NCI-H2196 (cell line): ENCODE measurements at regions not wholly inside any gene's neighbourhood (a gene's known extent, or its start where the extent isn't known, plus 50 kb on each side); places are given as distances from the start of the nearest gene placed in this dataset.
"Not testable (repeated sequence)": the region's sequence is repeated elsewhere in the genome, so short reads cannot be mapped to it uniquely, and the experiment has no call there.

Source experiments
- DNase-seq: peaks from one replicate; lab custom pipeline; 2025; ENCODE audit not compliant: unreplicated experiment; lab: John Stamatoyannopoulos, UW

DNA sequence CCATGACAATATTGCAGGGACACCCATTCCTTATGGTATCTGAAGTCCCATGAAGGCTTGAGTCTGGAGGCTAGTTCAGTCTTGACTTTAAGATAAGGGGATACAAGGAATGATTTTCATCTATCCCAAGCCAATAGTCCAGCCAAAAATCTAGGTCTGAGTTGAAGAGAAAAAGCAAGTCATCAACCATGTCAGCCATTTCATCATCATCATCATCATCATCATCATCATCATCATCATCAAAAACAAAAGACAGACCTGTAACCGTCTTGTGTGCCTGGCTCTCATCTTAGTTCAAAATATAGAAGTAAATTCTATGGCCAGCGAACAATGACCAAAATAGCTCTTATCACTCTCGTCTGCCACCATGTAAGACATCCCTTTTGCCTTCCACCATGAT is 59.5 kb upstream of the FAM90A26 start:
- DNase-seq, result not testable (repeated sequence)

GRCh38 chr4:9103148-9103524 is 67.1 kb upstream of the FAM90A26 start:
- not testable (repeated sequence) for DNase-seq

GRCh38 chr4:9102471-9103147 is 67.6 kb upstream of the FAM90A26 start:
- peak; percentile 66 for DNase-seq

GRCh38 chr4:9096330-9096729 is 73.9 kb upstream of the FAM90A26 start:
- not testable (repeated sequence) for DNase-seq

DNA sequence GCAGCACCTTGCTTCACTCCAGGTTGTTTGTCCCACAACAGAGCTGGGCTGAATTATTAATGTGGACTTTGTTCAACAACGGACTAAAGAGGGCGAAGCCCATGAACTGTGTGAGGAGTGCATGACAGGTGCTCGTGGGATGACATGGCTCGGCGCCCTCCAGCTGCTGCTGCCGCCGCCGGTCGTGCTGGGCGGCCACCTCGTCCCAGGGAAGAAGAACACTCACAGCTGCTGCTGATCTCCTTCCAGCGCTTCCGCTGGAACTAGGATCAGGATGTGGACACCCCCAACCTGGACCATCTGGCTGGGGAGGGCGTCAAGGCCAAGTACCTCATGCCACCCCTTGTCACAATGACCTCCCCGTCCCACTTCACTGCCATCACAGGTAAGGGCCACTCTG is 91.4 kb upstream of the FAM90A26 start:
- DNase-seq, result not testable (repeated sequence)

DNA sequence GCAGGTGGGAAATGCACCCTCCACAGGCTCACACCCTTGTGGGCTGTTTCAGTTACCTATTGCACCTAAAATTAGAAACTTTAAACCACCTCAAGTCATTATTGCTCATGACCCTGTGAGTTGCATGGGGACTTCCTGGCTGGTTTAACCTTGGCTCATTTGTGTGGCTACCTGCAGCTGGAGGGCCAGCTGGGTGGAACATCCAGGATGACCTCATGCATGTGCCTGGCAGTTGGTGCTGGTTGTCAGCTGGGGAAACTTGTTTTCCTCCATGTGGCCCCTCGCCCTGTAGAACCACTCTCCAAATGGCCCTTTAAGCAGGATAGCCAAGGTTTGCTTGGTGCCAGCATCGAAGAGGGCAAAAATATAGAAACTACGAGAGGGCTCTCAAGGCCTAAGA is 93.2 kb upstream of the FAM90A26 start:
- not testable (repeated sequence) for DNase-seq

- DNase-seq, result not testable (repeated sequence)
Observed at GRCh38 chr4:9076486-9076885, 93.7 kb upstream of the FAM90A26 start.

GRCh38 chr4:9073371-9073770 is 96.8 kb upstream of the FAM90A26 start:
- DNase-seq, result not testable (repeated sequence)

GRCh38 chr4:9072521-9073220 is 97.5 kb upstream of the FAM90A26 start:
- DNase-seq, result not testable (repeated sequence)

DNA sequence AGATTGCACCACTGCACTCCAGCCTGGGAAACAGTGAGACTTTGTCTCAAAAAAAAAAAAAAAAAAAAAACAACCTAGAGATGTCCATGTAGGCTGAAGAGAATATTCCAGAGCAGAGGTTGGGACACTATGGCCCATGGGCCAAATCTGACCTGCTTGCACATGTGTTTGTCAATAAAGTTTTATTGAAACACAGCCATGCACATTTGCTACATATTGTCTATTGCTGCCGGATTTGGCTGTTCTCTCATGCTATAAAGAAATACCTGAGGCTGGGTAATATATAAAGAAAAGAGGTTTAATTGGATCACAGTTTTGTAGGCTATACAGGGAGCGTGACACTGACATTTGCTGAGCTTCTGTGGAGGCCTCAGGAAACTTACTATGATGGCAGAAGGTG is 102.3 kb upstream of the FAM90A26 start:
- not testable (repeated sequence) for DNase-seq

- DNase-seq, result not testable (repeated sequence)
Observed at GRCh38 chr4:9063612-9064011, 106.6 kb upstream of the FAM90A26 start.

DNA sequence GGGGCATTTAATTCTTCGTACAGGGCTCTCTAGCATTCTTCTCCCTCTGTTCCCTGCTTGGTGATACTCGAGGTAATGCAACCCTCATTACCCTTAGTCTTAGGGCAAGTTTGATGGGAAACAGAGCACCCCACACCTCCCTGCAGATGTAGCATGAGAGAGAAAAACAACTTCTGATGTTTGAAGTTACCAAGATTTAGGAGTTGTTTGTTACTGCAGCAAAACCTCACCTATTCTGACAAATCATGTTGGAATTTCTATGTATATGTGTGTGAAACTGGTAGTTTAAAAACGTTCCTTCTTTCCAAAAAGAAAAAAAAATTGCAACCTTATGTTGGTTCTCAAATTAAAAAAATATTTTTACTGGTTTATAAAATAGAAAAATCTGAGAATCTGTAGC is 145.3 kb upstream of the FAM90A26 start:
- DNase-seq, result not testable (repeated sequence)

DNA sequence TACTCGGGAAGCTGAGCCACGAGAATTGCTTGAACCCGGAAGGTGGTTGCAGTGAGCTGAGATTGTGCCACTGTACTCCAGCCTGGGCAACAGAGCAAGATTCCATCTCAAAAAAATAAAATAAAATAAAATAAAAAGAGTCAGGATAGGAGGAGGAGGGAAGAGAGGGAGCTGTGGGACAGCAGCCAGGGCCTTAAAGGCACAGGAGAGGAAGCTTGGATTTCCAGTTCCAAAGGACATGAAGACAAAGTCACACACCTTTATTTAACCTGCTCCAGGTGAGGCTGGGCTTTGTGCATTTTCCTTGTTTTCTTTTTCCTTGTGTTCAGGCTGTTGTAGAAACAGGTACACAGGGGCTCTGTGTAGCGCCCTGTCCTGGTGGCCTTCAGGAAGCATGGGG is 138.2 kb upstream of the HMX1 start:
- DNase-seq, result not testable (repeated sequence)

DNA sequence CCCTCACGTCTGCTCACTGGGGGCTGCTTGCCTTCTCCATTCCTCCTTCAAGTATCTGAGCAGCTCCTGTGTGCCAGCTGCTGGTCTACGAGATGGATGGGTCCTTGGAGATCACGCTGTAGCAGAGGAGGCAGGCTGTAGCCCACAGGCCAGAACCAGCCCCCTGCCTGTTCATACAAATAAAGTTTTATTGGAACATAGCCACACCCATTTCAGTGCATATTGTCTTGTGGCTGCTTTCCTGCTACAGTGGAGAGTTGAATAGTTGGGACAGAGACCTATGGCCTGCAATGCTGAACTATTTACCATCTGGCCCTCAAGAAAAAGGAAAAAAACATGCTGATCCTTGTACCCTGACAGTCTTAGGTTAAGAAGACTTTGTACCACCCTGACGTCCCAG is 136.8 kb upstream of the HMX1 start:
- DNase-seq, result not testable (repeated sequence)

DNA sequence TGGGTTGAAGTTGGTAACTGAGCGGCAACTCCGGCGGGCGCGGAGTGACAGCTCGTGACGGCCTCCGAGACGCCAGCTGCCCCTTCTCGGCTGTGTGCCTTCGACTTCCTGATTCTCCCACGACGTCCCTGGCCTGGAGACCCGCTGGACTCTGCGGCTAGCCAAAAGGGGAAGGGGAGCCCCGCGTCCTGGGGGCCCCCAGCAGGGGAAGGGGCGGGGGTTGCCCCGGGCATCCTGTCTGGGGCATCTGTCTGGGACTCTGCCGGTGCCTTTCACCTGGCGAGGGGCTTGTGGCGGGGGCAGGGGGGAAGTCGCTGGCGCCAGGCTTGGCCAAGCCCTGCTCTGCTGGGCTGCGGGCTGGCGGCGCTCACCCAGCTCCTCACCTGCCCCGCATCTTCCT is 129.5 kb upstream of the HMX1 start:
- not testable (repeated sequence) for DNase-seq

DNA sequence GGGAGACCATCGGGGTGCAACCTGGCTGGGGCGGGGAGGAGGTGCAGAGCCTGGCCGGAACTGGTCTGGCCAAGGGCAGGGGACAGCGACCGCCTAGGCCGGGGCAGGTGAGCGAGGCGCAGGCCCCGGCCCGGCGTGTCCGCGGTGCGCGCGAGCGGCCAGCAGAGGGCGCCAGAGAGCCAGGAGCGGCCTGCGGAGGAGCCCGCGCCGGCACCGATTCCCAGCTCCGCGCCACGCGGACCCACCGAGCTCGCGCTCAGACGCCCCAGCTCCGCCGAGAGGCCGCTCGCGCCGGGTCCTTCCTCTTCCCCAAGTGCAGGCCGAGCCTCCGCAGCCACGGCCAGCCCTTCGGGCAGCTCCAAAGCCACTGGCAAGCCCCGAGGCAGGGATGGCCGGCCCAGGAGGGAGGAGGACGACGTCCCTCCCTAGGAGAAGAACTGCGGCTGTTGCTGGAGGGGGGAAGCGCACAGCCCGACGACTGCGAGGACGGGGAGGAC is 128.9 kb upstream of the HMX1 start:
- DNase-seq, result peak; percentile 53

DNA sequence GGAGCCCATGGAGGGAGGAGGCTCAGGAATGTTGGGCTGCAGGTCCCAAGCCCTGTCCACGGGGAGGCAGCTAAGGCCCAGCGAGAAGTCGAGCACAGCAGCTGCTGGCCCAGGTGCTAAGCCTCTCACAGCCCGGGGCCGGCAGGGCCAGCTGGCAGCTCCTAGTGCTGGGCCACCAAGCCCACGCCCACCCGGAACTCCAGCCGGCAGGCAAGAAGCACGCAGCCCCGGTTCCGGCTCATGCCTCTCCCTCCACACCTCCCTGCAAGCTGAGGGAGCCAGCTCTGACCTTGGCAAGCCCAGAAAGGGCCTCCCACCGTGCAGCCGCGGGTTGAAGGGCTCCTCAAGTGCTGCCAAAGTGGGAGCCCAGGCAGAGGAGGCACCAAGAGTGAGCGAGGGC is 121.3 kb upstream of the HMX1 start:
- DNase-seq, result not testable (repeated sequence)

- DNase-seq, result not testable (repeated sequence)
Observed at GRCh38 chr4:8991449-8991848, 119.8 kb upstream of the HMX1 start.

- DNase-seq, result not testable (repeated sequence)
Observed at GRCh38 chr4:8990341-8990740, 118.7 kb upstream of the HMX1 start.

DNA sequence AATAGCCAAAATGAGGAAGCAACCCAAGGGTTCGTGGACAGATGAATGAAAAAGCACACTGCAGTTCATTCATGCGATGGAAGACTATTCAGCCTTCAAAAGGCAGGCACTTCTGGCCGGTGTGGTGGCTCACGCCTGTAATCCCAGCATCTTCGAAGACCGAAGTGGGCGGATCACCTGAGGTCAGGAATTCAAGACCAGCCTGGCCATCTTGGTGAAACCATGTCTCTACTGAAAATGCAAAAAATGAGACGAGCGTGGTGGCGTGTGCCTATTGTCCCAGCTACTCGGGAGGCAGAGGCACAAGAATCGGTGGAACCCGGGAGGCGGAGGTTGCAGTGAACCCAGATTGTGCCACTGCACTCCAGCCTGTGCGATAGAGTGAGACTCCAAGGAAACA is 114.1 kb upstream of the HMX1 start:
- DNase-seq, result not testable (repeated sequence)

- DNase-seq, result not testable (repeated sequence)
Observed at GRCh38 chr4:8984641-8985040, 113.0 kb upstream of the HMX1 start.

DNA sequence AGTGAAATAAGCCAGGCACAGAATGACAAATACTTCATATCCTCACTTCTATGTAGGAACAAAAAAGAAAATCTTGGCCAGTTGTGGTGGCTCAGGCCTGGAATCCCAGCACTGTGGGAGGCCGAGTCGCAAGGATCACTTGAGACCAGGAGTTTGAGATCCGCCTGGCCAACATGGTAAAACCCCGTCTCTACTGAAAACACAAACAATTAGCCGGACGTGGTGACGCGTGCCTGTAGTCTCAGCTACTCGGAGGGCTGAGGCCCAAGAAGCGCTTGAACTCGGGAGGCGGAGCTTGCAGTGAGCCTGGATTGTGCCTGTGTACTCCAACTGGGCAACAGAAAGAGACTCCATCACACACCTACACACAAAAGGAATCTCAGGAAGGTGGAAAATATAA is 112.3 kb upstream of the HMX1 start:
- DNase-seq, result not testable (repeated sequence)
